ENCODE measurements at regions not wholly inside any gene's neighbourhood (a gene's known extent, or its start where the extent isn't known, plus 50 kb on each side); places are given as distances from the start of the nearest gene placed in this dataset.

DNA sequence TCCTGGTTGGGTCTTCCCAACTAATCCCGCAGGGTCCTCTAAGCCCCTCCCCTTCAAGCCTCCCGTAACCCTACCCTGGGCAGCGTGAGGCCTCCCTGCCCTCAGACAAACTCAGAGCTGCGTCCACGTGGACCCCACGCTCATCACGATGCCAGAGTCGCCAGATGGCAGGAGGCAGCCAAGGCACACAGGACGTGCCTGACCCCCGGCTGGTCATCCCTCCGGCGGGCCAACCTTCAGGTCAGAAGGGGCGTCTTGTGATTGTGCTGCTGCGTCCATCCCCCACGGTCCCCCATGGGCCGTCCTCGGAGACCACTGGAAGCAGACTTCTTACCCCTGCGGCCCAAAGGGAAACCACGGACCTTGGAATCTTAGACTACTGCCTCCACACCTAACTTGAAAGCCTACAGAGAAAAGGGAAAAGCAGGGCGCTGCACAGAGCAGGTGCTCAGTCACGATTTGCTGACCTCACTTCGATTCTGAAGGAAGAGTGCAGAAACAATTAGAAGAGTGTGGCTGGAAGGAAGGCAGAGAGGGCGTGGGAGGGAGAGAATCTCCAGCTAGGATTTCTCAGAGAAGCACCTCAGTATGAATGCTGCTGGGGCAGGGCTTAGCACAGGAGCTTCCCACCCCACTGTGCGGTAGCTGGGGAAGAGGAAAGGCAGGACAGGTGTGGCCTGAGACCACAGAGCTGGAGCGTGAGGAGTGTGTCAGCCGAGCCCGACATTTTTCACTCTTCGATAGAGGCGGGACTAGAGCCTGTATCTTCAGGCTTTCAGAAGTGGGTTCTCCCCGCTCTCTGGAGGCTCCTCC lies 174.8 kb downstream of the ERCC6L2 start:
- no peak for TF ChIP-seq EZH2 (IDR thresholded peaks at IDR 0.05; ENCODE audit: low read length, missing control alignments)
- TF ChIP-seq, protein P1, sequence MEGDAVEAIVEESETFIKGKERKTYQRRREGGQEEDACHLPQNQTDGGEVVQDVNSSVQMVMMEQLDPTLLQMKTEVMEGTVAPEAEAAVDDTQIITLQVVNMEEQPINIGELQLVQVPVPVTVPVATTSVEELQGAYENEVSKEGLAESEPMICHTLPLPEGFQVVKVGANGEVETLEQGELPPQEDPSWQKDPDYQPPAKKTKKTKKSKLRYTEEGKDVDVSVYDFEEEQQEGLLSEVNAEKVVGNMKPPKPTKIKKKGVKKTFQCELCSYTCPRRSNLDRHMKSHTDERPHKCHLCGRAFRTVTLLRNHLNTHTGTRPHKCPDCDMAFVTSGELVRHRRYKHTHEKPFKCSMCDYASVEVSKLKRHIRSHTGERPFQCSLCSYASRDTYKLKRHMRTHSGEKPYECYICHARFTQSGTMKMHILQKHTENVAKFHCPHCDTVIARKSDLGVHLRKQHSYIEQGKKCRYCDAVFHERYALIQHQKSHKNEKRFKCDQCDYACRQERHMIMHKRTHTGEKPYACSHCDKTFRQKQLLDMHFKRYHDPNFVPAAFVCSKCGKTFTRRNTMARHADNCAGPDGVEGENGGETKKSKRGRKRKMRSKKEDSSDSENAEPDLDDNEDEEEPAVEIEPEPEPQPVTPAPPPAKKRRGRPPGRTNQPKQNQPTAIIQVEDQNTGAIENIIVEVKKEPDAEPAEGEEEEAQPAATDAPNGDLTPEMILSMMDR (conservative IDR thresholded peaks at IDR 0.05 in 1 of 2, IDR thresholded peaks at IDR 0.05 in 1 of 2; ENCODE audit: low read depth in 1 of 2, low read length in 2 of 2) = no peak
